Forelimb muscle (tissue), 1 donor: ENCODE measurements at regions not wholly inside any gene's neighbourhood (a gene's known extent, or its start where the extent isn't known, plus 50 kb on each side); places are given as distances from the start of the nearest gene placed in this dataset.
"Not testable (repeated sequence)": the region's sequence is repeated elsewhere in the genome, so short reads cannot be mapped to it uniquely, and the experiment has no call there.

ENCODE experiments used
- DNase-seq: peaks from one replicate; pipeline ENCODE4 v3.0.0-alpha.2; 2013; ENCODE audit warnings: low read depth

- no peak for DNase-seq
Observed at GRCh38 chr6:114659513-114659912, 316.7 kb upstream of the HS3ST5 start.

- peak; percentile 26 for DNase-seq
Observed at GRCh38 chr6:114651611-114652010, 308.8 kb upstream of the HS3ST5 start.

GRCh38 chr6:114650891-114651290 is 308.1 kb upstream of the HS3ST5 start:
- DNase-seq = no peak

GRCh38 chr6:114649298-114649697 is 306.5 kb upstream of the HS3ST5 start:
- DNase-seq = no peak

DNA sequence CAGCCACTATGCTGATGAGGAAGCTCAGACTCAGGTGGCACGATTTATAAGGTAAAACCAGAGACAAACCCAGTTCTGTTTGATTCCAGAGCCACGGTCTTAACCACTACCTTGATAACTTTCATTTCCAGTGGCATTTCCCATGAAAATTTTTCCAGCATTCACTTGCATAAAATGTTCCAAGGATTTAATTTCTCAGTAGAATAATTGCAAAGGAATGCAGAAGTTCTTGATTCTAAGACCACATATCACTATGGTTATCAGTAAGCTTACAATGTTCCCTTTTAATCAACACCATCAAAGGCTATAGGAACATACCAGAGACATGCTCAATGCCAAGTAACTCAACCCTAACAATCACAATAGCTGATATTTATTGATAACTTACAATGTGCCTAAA is 306.0 kb upstream of the HS3ST5 start:
- no peak for DNase-seq

DNA sequence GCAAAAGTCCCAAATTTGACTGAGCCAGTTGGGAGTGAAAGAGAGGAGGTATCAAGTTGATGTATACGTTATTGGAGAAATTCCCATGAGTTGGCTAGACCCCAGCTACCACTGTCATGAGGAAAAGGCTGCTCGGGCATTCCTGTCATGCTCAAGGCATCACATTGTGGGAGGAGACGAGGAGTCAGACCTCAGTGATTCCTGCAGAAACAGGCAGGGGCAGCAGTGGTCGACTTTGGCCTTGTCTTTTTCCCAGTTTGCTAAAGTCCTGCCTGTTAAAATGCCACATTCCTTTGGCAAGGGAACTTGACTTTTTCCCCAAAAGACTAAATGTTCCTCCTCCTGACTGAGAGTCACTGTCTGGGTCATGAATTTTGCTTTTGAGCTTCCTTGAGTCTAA is 295.5 kb upstream of the HS3ST5 start:
- no peak for DNase-seq

DNA sequence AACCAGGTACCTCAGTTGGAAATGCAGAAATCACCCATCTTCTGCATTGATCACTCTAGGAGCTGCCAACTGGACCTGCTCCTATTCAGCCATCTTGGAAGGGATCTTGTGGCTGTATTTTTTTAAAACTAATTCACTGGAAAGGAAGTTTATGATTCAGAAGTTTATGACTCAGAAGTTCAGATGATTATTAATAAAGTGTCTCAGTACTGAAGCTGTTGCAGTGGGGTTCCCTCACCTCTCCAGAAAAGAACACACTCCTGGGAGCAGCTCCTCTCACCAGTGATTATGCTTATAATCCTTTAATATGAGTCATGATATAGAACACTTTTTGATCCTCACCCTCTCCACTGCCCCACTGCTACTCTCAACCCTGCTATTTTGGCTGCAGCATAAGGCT is 291.2 kb upstream of the HS3ST5 start:
- no peak for DNase-seq

DNA sequence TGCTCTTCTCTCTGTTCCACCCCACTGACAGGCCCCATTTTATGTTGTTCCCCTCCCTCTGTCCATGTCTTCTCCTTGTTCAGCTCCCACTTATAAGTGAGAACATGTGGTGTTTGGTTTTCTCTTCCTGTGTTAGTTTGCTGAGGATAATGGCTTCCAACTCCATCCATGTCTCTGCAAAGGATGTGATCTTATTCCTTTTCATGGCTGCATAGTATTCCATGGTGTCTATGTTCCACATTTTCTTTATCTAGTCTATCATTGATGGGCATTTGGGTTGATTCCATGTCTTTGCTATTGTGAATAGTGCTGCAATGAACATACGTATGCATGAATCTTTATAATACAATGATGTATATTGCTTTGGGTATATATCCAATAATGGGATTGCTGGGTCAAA is 283.4 kb upstream of the HS3ST5 start:
- not testable (repeated sequence) for DNase-seq

GRCh38 chr6:114619621-114620200 is 276.9 kb upstream of the HS3ST5 start:
- no peak for DNase-seq

DNA sequence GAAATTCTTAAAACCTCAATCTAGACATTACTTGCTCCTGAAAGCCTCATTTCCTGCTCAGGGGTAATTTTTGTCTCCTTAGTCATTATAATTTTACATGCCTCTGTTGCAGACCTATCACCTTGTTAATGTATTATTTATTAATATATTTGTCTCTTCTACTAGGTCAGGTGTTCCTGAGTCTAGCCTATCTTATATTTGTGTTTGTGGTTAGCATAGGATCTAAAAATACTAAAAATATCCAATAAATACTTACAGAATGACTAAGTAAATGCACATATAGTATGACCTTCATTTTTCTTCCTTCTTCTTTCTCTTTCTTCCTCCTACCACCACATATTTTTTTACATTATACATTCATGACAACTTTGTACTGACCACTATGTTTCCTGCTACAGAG is 268.9 kb upstream of the HS3ST5 start:
- no peak for DNase-seq

GRCh38 chr6:114608091-114608490 is 265.3 kb upstream of the HS3ST5 start:
- DNase-seq = no peak

- DNase-seq = no peak
Observed at GRCh38 chr6:114605656-114606055, 262.8 kb upstream of the HS3ST5 start.

DNA sequence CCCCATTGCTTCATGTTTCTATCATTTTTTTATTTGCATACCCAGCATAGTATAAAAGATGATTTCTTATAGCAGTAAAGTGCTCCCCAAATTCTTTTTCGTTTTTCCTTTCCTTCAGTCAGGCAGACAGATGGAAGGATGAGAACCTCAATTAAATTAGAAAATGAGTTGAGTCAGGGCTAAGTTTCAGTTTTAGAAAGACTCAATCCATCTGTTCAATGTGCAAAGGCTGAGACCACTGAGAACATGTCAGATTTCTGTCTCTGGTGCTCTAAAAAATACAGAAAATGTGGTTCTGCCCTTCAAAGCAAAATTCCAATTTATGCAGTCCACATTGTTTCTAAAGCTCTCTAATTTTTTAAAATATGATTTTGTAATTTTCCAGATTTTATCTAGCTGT is 257.6 kb upstream of the HS3ST5 start:
- no peak for DNase-seq

DNA sequence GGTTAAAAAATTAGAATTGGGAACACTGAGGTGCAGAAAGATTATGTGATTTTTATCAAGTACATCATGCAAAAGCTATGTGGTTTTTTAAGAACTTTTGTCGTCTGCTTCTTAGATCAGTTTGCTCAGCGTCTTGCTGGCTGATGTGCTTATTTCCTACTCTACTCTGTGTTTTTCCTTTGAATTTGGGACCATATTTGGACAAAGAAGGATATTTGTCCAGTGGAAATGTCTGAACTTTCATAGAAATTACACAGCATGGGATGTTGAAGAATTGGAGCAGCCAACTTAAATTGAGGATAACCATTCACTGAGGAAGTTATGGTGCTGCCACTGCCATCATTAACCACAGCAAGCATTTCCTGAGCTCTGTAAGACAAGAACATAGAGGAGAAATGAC is 252.8 kb upstream of the HS3ST5 start:
- DNase-seq = no peak

- no peak for DNase-seq
Observed at GRCh38 chr6:114595186-114595585, 252.4 kb upstream of the HS3ST5 start.

GRCh38 chr6:114592506-114592905 is 249.7 kb upstream of the HS3ST5 start:
- DNase-seq = no peak

DNA sequence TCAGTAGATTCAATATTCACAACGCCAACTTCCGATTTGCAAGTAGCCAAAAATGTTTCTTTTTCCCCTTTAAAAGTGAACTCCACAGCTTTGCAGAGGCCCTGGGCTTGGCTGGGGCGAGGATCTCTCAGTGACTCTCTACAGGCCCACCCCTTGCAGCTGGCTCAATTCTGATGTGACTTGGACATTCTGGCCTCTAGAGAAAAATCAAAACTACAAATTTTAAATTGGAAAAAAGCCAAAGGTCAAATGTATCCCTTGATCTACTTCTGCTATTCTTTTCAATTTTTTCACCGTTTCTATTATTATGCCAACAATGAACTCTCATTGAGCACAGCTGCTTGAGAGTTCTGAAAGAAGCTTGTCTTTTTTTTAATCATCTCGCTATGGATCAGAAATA is 245.9 kb upstream of the HS3ST5 start:
- peak; percentile 41 for DNase-seq

- no peak for DNase-seq
Observed at GRCh38 chr6:114586298-114586697, 243.5 kb upstream of the HS3ST5 start.

GRCh38 chr6:114581293-114581692 is 238.5 kb upstream of the HS3ST5 start:
- no peak for DNase-seq

GRCh38 chr6:114580882-114581281 is 238.1 kb upstream of the HS3ST5 start:
- no peak for DNase-seq

DNA sequence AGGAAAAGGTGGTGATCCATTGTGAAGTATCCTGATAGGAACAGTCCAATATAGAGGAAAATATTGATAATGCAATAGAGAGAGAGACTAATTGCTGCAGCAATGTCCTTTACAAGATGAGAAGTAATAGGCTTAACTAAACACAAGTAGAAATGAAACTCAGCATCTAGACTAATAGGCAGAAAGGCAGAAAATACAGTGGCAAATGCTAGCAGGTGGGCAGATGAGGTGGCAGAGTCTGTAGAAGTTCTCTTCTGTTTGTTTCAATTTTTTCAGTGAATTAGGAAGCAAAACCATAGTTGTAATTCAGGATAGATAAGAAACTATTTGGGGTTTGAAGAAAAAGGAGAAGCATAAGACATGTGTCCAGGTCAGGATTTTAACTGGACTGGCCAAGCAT is 236.7 kb upstream of the HS3ST5 start:
- DNase-seq = no peak

DNA sequence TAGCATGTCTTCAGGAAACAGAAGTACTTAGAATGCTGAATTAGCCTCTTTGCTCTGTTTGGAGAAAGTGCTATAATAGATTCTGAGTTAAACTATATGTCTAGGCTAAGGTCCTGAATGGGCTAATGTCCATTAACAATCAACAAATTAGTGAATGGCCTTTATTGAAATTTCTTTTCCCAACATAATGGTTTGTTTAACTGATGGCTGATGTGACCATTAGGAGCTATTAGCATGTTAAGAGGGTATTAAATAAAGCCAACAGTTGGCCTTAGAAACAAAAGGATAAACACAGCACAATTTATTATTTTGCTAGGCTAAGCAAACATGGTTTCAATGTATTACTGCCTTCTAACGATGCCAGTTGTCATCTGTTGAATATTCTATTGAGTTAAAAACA is 234.3 kb upstream of the HS3ST5 start:
- no peak for DNase-seq

DNA sequence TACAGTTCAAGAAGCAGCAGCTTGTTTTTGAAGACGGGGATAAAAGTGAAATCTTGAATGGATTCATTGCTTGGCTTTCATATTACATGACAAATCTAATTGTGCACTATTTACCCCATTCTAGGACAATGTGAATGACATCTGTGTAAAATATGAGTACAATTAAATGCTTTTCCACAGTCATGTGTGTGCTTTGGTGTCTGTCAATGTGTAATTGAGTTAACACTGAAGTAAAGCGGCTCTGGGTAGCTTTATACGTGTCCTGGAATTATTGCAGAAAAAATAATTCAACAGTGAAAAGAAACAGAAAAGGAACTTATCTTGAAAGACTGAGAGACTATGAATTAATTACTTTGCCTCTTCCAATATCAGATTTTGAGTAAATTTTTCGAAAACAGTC is 233.5 kb upstream of the HS3ST5 start:
- no peak for DNase-seq

GRCh38 chr6:114569669-114570068 is 226.8 kb upstream of the HS3ST5 start:
- DNase-seq = no peak
